NCI-H460 (cell line): ENCODE measurements at regions not wholly inside any gene's neighbourhood (a gene's known extent, or its start where the extent isn't known, plus 50 kb on each side); places are given as distances from the start of the nearest gene placed in this dataset.

ENCODE experiments used
- DNase-seq: peaks from one replicate; pipeline ENCODE4 v3.0.0-alpha.2; 2016; ENCODE audit warnings: low read depth; ENCODE audit errors: extremely low read depth
- small RNA-seq, 2 experiments: library from RNA; depleted of rRNA; stranded (forward); fragments of <200 nt; gene quantifications; one replicate each; pipeline ENCODE3, GENCODE V24; 2014

DNA sequence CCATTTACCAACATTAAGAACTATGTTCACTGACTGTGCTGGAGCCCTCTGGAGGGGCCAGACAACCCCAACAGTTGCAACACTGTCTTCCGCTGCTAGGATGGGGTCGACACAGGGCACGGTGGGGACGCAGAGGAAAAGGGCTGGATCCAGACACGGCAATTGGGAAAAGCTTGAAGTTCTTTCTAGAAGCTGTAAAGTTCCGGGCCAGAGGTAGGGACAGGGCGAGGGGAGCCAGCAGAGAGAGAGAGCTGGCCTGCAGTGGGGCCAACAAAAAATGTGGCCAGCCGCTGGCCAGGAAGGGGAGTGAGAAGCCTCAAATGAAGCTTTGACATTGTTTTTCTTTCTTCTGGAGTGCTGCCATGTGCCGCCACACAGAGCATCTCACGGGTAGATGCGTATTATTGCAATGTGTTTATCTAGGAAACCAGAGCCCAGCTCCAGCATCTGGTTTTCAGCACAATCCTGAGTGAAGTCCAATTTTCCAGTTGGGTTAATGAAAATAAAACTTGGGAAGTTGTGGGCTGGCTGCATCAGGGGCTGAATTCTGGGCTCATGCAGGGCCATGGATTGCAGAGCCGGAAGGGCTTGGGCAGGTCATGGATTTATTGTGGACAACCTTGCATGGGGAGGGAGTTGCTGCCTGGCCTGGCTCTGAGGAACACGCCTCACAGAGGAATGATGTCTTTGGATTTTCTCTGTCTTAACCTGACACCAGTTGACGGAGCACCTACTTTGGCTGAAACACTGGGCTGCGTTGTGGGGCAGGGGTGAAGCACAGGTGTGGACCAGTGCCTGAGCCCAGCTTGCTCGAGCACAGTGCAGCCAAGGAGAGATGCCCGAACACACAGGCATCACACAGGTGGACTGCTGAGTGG is 67.6 kb upstream of the AMPD3 start:
- DNase-seq: no peak

DNA sequence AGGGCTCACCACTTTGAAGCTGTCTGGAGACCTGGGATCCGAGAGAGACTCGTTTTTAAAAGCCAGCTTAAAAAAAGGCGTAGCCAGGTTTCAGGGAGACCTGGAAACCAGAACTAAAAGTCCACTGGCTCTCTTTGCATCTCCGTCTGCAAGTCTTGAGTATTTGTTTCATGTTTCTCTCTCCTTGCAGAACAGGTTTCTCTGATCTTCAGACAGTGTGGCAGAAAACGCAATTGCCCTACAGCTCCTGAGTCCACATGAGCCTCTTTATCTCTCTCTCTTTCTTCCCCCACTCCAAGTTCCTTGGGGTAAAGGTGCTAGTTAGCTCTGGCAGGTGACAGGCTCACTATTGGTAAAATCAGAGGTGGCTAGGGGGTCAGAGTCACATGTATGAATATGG is 67.0 kb upstream of the AMPD3 start:
- DNase-seq: no peak

DNA sequence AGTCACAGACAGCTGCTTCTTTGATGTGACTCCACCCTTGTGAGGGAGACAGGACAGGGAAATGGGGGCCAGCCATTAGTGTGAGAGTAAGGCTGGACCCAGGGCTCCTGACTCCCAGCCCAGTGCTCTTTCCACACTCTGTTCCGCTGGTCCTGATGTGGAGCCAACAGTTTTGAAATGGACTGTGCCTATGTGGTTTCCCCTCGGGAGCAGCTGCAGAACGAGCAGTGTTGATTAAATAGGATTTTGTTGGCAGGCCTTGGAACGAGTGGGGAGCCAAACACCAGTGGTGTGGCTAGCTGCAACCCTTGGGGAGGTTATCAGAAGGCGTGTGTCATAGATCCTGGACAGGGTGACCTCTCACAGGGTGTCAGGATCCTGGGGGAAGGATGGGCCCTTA is 66.5 kb upstream of the AMPD3 start:
- DNase-seq: no peak

DNA sequence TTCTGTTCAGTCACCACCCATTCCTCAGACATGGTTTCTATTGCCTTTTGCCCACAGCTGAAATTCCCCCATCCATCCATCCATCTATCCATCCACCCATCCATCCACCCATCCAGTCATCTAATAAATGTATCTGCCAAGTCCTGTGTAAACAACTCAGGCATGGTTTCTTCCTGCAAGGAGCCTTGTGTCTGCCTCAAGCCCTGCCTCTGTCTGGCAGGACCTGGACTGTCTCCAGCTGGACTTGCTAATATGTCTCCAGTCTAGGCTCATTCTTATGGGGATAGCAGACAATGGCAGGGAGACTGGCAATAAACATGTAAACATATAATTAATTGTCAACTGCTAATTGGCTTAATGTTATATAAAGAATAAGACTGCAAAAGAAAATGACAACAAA is 64.7 kb upstream of the AMPD3 start:
- DNase-seq: no peak

DNA sequence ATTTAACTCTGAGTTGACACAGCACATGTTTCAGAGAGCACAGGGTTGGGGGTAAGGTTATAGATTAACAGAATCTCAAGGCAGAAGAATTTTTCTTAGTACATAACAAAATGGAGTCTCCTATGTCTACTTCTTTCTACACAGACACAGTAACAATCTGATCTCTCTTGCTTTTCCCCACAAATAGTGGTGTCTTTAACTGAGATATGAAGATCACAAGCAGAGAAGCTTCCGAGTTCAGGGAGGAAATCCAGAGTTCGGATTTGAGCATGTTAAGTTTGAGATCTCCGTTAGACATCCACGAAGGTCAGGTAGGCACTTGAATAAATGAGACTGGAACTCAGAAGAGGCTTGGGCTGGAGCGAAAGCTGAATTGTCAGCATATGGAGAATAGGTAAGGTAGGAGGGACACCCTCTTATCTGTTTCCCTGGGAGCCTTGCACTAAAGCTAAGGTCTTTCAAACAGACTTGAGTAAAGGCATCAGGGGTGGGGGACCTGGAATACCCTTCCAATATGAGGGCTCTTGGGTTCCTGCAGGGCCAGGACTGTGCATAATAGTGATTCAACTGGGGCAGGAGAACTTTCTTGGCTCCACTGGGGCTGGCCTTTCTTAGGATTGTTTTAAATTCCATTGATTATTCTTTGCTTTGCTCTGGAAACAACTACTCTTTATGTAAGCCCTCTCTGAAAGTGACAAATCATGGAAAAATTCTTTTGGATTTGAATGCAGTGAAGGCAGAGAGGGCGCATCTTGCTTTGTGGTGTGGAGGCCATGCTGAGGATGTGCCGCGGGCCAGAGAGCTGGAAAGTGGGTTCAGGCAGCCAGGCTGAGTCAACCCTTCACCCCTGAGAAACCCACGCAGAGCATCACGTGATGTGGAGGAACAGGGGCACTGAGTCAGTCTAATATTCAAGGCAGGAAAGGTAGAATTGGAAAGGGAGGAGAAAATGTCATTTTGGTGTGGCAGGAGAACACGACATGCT is 62.7 kb upstream of the AMPD3 start:
- no peak for DNase-seq

DNA sequence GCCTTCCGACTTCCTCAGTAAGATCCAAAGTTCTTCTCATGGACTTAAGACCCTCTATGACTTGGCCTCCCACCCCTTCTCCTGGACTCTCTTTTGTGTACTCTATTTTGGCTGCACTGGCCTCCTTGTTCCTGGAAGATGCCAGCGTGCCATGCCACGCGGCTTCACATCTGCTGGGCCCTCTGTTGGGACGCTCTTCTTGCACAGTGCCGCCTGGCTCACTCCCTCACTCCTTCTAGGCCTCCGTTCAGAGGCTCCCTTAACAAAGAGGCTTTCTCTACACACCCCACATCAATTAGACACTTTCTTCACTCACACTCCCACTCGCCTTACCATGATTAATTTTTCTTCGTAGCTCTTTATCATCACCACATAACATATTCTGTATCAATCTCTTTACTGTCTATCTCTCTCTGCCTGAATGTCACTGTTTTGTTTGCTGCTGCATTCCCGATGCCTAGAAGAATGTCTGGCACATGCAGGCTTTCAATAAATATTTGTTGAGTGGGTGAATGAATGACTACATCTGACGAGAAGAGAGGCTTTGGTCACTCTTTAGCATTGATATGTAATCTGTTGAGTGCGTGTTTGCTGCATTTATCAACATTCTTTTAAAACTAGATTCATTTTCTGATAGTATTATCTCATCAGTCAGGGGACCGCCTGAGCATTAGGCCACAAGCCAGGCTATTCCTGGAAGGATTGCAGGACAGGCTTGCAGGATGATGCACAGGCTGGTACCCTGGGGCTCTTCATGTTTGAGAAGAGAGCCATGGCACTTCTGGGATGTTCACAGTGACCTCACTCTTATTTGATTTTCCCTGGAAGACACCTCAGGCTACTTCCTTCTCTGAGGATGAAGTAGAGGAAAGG is 60.6 kb upstream of the AMPD3 start:
- no peak for DNase-seq

DNA sequence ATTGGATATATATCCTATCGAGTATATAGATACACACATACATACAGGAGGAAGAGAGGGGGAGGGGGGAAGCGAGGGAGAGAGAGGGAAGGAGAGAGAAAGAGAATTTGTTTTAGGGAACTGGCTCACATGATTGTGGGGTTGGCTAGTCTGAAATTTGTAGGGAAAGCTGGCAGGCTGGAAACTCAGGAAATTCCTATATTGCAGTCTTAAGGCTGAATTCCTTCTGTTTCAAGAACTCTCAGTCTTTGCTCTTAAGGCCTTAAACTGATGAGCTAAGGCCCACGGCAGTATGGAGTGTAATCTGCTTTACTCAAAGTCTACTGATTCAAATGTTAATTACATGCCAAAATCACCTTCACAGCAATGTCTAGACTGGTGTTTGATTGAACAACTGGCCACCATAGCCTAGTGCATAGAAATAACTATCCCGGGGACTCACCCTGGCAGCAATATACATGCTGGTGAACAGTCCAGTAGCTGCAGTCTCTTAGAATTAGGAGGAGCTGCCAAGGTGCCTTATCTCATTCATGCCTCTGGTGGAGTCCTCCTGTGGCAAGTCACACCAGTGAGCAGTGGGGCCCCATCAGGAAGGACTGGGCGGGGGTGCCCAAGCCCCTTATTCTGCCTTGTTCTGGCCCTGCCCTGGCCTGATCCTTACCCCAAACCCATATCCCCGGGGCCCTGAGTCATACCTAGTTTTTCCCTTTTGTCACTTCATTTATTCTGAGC is 59.7 kb upstream of the AMPD3 start:
- DNase-seq: no peak

DNA sequence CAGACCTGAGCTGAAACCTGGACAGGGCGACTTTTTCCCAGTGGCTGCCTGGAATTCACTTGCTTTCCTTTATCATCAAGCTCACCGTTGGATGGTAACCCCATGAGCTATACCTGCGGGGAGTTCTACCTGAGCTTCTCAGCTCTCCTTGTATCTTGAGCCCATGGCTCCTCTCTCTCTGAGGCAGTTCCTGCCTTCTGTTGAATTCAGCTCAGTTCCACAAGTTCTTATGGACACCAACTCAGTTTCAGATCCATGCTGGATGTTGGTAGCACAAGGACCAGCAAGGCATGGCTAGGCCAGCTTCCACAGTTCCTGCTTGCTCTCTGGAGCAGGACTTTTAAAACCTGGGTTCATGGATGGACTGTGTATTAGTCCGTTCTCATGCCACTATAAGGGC is 58.3 kb upstream of the AMPD3 start:
- DNase-seq: no peak

DNA sequence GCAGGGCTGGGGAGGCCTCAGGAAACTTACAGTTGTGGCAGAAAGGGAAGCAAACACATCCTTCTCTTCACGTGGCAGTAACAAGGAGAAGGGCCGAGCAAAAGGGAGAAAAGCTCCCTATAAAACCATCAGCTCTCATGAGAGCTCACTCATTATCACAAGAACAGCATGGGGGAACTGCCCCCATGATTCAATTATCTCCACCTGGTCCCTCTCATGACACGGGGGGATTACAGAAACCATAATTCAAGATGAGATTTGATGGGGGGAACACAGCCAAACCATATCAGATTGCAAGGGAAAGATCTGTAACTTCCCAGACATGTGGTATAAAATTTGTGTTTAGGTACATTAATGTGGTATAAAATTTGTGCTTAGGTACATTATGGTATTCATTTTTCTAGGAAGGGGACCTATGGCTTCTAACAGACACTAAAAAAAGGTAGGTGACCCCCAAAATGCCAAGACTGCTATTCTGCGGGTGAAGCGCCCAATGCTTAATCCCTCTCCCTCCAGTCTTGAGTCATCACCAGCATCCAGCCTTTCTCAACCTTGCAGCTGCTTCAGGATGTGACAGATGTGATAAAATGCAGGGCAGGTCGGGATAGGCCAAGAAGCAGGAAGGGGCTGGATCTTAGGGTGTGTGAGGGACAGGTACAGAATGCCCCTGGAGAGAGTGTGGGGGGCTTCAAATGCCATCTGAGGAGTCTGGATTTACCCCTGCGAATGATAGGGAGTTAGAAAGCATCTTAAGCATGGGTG is 57.7 kb upstream of the AMPD3 start:
- no peak for DNase-seq

DNA sequence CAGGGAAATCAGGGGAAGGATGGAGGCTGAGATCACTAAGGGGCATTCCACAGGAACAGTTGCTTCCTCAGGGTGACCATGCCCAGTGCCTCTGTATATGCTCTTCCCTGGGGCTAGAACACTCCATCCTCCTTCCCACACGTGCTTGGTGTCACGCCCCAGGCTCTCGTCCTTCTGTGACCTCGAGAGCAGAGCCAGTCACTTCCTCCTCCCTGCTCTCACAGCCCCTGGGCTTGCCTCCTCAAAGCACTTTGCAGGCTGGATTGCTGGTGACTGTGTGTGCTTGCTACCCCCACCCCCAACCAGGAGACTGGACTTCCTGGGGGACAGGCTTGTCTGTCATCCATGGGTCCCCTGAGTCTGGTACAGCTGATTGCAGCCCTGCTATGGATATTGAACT is 56.5 kb upstream of the AMPD3 start:
- DNase-seq: no peak

DNA sequence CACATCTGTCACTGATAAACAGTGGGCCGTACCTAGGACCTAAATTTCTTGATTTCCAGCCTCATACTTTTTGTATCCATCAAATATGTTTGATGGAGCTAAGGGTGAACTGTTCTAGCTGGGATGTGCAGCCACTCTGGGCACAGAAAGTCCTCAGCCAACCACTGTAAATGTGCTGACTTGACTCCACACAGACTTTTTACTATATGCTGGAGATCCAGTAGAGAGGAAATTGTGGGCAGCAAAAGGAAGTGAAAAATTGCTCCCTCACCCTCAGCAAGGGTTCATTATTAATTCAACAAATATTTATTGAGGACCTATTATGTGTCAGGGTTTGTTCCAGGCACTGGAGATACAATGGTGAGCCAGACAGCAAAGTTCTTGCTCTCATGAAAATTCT is 54.2 kb upstream of the AMPD3 start:
- no peak for DNase-seq

DNA sequence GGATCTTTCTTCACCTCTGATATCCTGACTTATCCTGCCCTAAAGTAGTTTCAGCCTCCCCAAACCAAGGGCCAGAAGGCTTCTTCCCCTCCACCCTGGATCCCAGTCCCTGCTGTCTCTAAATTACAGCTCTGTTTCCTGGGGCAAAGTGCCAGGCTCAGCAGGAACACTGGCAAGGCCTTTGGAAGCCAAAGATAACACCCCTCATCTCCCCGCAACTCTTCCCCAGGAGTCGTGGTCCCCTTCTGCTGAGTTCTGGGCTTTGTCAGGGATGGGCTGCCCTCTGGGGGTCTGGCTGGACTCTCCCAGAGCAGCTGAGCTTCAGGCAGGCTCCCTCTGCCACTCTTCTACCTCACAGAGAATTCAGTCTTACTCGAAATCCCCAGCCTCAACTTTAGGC is 53.8 kb upstream of the AMPD3 start:
- no peak for DNase-seq

DNA sequence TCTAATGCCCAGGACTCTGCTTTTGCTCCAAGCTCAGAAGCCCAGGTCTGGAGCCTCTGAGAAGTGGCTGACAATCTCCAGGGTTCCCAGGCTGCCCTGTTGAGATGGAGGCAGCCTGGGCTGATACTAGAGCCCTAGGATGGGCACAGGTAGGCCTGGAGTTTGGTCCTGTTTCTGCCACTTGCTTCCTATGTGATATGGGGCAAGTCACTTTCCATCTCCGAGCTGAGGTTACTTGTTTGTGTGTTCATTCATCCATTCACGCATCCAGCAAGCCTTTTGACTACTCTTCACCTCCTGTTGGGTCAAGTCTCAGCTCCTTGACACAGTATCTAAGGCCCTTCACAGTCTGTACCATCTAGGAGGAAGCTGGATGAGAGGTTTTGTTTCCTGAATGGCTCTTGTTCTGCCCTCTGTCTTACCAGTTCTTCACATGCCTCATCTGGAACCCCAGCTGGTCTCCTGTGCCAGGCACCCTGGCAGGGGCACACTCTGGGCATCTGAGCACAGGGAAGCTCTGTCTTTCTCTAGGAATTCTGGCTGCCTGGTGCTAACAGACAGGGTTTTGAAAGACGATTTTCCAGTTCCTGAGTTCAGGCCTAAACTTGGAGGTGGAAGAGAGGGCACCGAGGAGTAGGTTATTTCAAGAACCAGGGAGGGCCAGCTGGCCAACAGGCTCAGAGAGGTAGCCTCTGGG is 53.2 kb upstream of the AMPD3 start:
- no peak for DNase-seq

Small RNA genes lying in the stretch of these regions (small RNA-seq; reads per million reads assigned to genes)
- gene RNU6ATAC33P: 0 reads per million in 2 experiments
